ENCODE measurements at regions not wholly inside any gene's neighbourhood (a gene's known extent, or its start where the extent isn't known, plus 50 kb on each side); places are given as distances from the start of the nearest gene placed in this dataset.

- TF ChIP-seq CREB1 (CRISPR knock-in tag; IDR thresholded peaks at IDR 0.05; ENCODE audit: low read depth) (no peak), EZH2 (IDR thresholded peaks at IDR 0.05; ENCODE audit: low read depth, unreplicated experiment) (no peak), STAT1 (IDR thresholded peaks at IDR 0.05; ENCODE audit: unreplicated experiment) (no peak), ZNF331 (CRISPR knock-in tag; IDR thresholded peaks at IDR 0.05; ENCODE audit: low read depth) (no peak), JUNB (IDR thresholded peaks at IDR 0.05; ENCODE audit: unreplicated experiment) (no peak), POLR2AphosphoS5 (IDR thresholded peaks at IDR 0.05; ENCODE audit: low read depth) (no peak), ZNF114 (CRISPR knock-in tag; IDR thresholded peaks at IDR 0.05) (no peak), NANOG (IDR thresholded peaks at IDR 0.05; ENCODE audit: borderline replicate concordance) (no peak), EZH2phosphoT487 (IDR thresholded peaks at IDR 0.05; ENCODE audit: unreplicated experiment) (no peak)
- TF ChIP-seq, protein P1, sequence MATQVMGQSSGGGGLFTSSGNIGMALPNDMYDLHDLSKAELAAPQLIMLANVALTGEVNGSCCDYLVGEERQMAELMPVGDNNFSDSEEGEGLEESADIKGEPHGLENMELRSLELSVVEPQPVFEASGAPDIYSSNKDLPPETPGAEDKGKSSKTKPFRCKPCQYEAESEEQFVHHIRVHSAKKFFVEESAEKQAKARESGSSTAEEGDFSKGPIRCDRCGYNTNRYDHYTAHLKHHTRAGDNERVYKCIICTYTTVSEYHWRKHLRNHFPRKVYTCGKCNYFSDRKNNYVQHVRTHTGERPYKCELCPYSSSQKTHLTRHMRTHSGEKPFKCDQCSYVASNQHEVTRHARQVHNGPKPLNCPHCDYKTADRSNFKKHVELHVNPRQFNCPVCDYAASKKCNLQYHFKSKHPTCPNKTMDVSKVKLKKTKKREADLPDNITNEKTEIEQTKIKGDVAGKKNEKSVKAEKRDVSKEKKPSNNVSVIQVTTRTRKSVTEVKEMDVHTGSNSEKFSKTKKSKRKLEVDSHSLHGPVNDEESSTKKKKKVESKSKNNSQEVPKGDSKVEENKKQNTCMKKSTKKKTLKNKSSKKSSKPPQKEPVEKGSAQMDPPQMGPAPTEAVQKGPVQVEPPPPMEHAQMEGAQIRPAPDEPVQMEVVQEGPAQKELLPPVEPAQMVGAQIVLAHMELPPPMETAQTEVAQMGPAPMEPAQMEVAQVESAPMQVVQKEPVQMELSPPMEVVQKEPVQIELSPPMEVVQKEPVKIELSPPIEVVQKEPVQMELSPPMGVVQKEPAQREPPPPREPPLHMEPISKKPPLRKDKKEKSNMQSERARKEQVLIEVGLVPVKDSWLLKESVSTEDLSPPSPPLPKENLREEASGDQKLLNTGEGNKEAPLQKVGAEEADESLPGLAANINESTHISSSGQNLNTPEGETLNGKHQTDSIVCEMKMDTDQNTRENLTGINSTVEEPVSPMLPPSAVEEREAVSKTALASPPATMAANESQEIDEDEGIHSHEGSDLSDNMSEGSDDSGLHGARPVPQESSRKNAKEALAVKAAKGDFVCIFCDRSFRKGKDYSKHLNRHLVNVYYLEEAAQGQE (IDR thresholded peaks at IDR 0.05; ENCODE audit: unreplicated experiment) = no peak
- TF ChIP-seq, protein P2, sequence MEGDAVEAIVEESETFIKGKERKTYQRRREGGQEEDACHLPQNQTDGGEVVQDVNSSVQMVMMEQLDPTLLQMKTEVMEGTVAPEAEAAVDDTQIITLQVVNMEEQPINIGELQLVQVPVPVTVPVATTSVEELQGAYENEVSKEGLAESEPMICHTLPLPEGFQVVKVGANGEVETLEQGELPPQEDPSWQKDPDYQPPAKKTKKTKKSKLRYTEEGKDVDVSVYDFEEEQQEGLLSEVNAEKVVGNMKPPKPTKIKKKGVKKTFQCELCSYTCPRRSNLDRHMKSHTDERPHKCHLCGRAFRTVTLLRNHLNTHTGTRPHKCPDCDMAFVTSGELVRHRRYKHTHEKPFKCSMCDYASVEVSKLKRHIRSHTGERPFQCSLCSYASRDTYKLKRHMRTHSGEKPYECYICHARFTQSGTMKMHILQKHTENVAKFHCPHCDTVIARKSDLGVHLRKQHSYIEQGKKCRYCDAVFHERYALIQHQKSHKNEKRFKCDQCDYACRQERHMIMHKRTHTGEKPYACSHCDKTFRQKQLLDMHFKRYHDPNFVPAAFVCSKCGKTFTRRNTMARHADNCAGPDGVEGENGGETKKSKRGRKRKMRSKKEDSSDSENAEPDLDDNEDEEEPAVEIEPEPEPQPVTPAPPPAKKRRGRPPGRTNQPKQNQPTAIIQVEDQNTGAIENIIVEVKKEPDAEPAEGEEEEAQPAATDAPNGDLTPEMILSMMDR (conservative IDR thresholded peaks at IDR 0.05; ENCODE audit: low read depth in 2 of 2) = no peak
- TF ChIP-seq, protein P3, sequence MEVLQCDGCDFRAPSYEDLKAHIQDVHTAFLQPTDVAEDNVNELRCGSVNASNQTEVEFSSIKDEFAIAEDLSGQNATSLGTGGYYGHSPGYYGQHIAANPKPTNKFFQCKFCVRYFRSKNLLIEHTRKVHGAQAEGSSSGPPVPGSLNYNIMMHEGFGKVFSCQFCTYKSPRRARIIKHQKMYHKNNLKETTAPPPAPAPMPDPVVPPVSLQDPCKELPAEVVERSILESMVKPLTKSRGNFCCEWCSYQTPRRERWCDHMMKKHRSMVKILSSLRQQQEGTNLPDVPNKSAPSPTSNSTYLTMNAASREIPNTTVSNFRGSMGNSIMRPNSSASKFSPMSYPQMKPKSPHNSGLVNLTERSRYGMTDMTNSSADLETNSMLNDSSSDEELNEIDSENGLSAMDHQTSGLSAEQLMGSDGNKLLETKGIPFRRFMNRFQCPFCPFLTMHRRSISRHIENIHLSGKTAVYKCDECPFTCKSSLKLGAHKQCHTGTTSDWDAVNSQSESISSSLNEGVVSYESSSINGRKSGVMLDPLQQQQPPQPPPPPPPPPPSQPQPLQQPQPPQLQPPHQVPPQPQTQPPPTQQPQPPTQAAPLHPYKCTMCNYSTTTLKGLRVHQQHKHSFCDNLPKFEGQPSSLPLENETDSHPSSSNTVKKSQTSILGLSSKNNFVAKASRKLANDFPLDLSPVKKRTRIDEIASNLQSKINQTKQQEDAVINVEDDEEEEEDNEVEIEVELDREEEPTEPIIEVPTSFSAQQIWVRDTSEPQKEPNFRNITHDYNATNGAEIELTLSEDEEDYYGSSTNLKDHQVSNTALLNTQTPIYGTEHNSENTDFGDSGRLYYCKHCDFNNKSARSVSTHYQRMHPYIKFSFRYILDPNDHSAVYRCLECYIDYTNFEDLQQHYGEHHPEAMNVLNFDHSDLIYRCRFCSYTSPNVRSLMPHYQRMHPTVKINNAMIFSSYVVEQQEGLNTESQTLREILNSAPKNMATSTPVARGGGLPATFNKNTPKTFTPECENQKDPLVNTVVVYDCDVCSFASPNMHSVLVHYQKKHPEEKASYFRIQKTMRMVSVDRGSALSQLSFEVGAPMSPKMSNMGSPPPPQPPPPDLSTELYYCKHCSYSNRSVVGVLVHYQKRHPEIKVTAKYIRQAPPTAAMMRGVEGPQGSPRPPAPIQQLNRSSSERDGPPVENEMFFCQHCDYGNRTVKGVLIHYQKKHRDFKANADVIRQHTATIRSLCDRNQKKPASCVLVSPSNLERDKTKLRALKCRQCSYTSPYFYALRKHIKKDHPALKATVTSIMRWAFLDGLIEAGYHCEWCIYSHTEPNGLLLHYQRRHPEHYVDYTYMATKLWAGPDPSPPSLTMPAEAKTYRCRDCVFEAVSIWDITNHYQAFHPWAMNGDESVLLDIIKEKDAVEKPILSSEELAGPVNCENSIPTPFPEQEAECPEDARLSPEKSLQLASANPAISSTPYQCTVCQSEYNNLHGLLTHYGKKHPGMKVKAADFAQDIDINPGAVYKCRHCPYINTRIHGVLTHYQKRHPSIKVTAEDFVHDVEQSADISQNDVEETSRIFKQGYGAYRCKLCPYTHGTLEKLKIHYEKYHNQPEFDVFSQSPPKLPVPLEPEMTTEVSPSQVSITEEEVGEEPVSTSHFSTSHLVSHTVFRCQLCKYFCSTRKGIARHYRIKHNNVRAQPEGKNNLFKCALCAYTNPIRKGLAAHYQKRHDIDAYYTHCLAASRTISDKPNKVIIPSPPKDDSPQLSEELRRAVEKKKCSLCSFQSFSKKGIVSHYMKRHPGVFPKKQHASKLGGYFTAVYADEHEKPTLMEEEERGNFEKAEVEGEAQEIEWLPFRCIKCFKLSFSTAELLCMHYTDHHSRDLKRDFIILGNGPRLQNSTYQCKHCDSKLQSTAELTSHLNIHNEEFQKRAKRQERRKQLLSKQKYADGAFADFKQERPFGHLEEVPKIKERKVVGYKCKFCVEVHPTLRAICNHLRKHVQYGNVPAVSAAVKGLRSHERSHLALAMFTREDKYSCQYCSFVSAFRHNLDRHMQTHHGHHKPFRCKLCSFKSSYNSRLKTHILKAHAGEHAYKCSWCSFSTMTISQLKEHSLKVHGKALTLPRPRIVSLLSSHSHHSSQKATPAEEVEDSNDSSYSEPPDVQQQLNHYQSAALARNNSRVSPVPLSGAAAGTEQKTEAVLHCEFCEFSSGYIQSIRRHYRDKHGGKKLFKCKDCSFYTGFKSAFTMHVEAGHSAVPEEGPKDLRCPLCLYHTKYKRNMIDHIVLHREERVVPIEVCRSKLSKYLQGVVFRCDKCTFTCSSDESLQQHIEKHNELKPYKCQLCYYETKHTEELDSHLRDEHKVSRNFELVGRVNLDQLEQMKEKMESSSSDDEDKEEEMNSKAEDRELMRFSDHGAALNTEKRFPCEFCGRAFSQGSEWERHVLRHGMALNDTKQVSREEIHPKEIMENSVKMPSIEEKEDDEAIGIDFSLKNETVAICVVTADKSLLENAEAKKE (CRISPR knock-in tag; IDR thresholded peaks at IDR 0.05) = no peak
- TF ChIP-seq, protein P4, sequence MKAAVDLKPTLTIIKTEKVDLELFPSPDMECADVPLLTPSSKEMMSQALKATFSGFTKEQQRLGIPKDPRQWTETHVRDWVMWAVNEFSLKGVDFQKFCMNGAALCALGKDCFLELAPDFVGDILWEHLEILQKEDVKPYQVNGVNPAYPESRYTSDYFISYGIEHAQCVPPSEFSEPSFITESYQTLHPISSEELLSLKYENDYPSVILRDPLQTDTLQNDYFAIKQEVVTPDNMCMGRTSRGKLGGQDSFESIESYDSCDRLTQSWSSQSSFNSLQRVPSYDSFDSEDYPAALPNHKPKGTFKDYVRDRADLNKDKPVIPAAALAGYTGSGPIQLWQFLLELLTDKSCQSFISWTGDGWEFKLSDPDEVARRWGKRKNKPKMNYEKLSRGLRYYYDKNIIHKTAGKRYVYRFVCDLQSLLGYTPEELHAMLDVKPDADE (IDR thresholded peaks at IDR 0.05) = no peak
- no peaks in the 10 kb centered on the region for H3K79me2 ChIP-seq (replicated peaks; ENCODE audit: insufficient read depth)
- H3K9me2 ChIP-seq (ENCODE audit: insufficient read depth) = peaks cover 27% of the 10 kb centered on the region
- no peaks in the 10 kb centered on the region; the same call in 1 of the 2 replicates for H3K36me3 ChIP-seq (ENCODE audit: insufficient read depth)
- H3K4me3 ChIP-seq = no peak overlapping the region
- H2AFZ ChIP-seq = no peak overlapping the region
- H3K27ac ChIP-seq (ENCODE audit: low read depth) = no peak overlapping the region
- Mint-ChIP-seq H3K4me1 (no peaks in the 10 kb centered on the region), H3K27me3 (ENCODE audit: insufficient read depth, low read depth, poor library complexity) (peaks cover 3% of the 10 kb centered on the region), H3K27ac (no peak overlapping the region), H3K4me3 (no peak overlapping the region), H3K36me3 (ENCODE audit: low read depth) (peaks cover 7% of the 10 kb centered on the region; the same call in 2 of the 3 replicates), H3K9me3 (peaks cover 11% of the 10 kb centered on the region)
- H3K4me1 ChIP-seq (ENCODE audit: insufficient read depth) = no peaks in the 10 kb centered on the region
- H3K4me2 ChIP-seq = no peak overlapping the region
- H4K20me1 ChIP-seq (replicated peaks; ENCODE audit: insufficient read depth) = no peaks in the 10 kb centered on the region
- H3K27me3 ChIP-seq (ENCODE audit: insufficient read depth) = no peaks in the 10 kb centered on the region
- DNase-seq (ENCODE audit: low spot score) (no peak), ATAC-seq (no peak)
- H3F3A ChIP-seq (replicated peaks; ENCODE audit: low read depth) = no peaks in the 10 kb centered on the region
Measured at GRCh38 chr12:5230861-5231260, 187.2 kb downstream of the KCNA5 start.
